ENCODE measurements at regions not wholly inside any gene's neighbourhood (a gene's known extent, or its start where the extent isn't known, plus 50 kb on each side); places are given as distances from the start of the nearest gene placed in this dataset.

DNA sequence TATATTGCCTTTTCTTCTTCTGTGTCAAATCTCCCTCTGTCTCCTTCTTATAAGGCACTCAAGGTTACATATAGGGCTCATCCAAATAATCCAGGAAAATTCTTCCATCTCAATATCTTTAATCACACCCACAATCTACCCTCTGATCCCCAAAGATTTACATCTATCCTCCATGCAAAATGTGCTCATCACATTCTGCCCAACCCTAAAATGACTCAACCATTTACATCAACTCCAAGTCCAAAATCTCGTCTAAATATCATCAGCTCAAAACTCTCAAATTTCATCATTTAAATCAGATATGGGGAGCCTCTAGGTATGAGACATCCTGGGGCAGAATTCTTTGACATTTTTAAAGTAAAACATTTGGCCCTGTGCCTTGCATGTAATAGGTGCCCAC is 1349.8 kb downstream of the SUCLG1 start:
- H3K9me3 ChIP-seq (replicated peaks; ENCODE audit: control insufficient read depth, insufficient read depth, low read length) = no peaks in the 10 kb centered on the region
- TF ChIP-seq YY1 (IDR thresholded peaks at IDR 0.05; ENCODE audit: low read depth, low read length) (no peak), POLR2AphosphoS5 (IDR thresholded peaks at IDR 0.05; ENCODE audit: low read length) (no peak)
- TF ChIP-seq, protein P1, sequence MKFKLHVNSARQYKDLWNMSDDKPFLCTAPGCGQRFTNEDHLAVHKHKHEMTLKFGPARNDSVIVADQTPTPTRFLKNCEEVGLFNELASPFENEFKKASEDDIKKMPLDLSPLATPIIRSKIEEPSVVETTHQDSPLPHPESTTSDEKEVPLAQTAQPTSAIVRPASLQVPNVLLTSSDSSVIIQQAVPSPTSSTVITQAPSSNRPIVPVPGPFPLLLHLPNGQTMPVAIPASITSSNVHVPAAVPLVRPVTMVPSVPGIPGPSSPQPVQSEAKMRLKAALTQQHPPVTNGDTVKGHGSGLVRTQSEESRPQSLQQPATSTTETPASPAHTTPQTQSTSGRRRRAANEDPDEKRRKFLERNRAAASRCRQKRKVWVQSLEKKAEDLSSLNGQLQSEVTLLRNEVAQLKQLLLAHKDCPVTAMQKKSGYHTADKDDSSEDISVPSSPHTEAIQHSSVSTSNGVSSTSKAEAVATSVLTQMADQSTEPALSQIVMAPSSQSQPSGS (IDR thresholded peaks at IDR 0.05; ENCODE audit: low read length) = no peak
- H3K4me2 ChIP-seq (ENCODE audit: control insufficient read depth, insufficient read depth) = no peak overlapping the region
- no peaks in the 10 kb centered on the region for H3K27me3 ChIP-seq (replicated peaks in 1 of 2; ENCODE audit: control insufficient read depth in 2 of 2, insufficient read depth in 2 of 2, low read length in 1 of 2)
- H3K4me1 ChIP-seq (ENCODE audit: control insufficient read depth, insufficient read depth, low read length) = no peaks in the 10 kb centered on the region
- CTCF ChIA-PET = no interaction called here
- no peaks in the 10 kb centered on the region for H4K20me1 ChIP-seq (ENCODE audit: control insufficient read depth, insufficient read depth)
- H3K27ac ChIP-seq (ENCODE audit: control insufficient read depth, insufficient read depth) = no peak overlapping the region
- WGBS (ENCODE audit: insufficient coverage, insufficient replicate concordance, low lambda C conversion rate, missing lambda C conversion rate) = 0% methylated on average over 1 of the region's 1 CpG
- DNase-seq (ENCODE audit: low read depth, low spot score) (no peak), FAIRE-seq (no peak), ATAC-seq (no peak)
- H3K4me3 ChIP-seq = no peak overlapping the region
- in situ Hi-C loops (cut with MboI) (no loop called here), intact Hi-C loops (cut with micrococcal nuclease; ENCODE audit: unreplicated experiment) (loop anchor here (10.0 kb wide), 1 partner anchor 276 kb away; no protein-coding TSS in a partner anchor)
- H3K36me3 ChIP-seq (ENCODE audit: control insufficient read depth in 2 of 2, insufficient read depth in 2 of 2, low read length in 1 of 2) = no peaks in the 10 kb centered on the region
- no peaks in the 10 kb centered on the region for H3K79me2 ChIP-seq (ENCODE audit: control insufficient read depth, insufficient read depth, low read length)
- RAD21 ChIA-PET (ENCODE audit: unreplicated experiment) = no interaction called here
- H2AFZ ChIP-seq (ENCODE audit: control insufficient read depth, low read depth, low read length) = no peak overlapping the region
- no peak overlapping the region for H3K9ac ChIP-seq (ENCODE audit: control insufficient read depth, insufficient read depth, low read length)
- POLR2A ChIA-PET = no interaction called here
- SMC1A ChIA-PET (ENCODE audit: uncharacterized antibody, unreplicated experiment) = no interaction called here
- BruUV-seq (replicated peaks) = no TSS peak

DNA sequence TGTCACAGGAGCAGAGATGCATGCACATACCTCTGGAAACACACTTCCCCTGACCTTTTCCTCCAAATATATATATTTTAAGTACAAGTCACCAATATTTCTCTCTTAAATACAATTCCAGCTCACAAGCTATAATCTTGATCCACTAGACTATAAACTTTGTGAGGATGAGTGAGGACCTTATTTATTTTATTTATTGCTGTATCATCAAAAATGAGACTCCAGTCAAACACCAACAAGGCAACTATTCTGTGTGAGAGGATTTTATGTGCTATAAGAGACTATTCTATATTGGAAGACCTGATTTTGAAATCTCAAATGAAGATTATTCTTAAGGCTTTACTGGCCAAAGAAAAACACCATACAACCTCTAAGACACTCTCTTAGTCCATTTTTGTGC is 1352.2 kb downstream of the SUCLG1 start:
- H4K20me1 ChIP-seq (ENCODE audit: control insufficient read depth, insufficient read depth) = no peaks in the 10 kb centered on the region
- RAD21 ChIA-PET (ENCODE audit: unreplicated experiment) = no interaction called here
- CTCF ChIA-PET = no interaction called here
- H2AFZ ChIP-seq (ENCODE audit: control insufficient read depth, low read depth, low read length) = no peak overlapping the region
- no peaks in the 10 kb centered on the region for H3K9me3 ChIP-seq (replicated peaks; ENCODE audit: control insufficient read depth, insufficient read depth, low read length)
- no peak for ATAC-seq
- no peak overlapping the region for H3K4me3 ChIP-seq
- H3K27me3 ChIP-seq (replicated peaks in 1 of 2; ENCODE audit: control insufficient read depth in 2 of 2, insufficient read depth in 2 of 2, low read length in 1 of 2) = no peaks in the 10 kb centered on the region
- no peaks in the 10 kb centered on the region for H3K4me1 ChIP-seq (ENCODE audit: control insufficient read depth, insufficient read depth, low read length)
- no peak overlapping the region for H3K4me2 ChIP-seq (ENCODE audit: control insufficient read depth, insufficient read depth)
- in situ Hi-C loops (cut with MboI) = no loop called here
- H3K79me2 ChIP-seq (ENCODE audit: control insufficient read depth, insufficient read depth, low read length) = no peaks in the 10 kb centered on the region
- DNase-seq (ENCODE audit: low read depth, low spot score) = no peak
- SMC1A ChIA-PET (ENCODE audit: uncharacterized antibody, unreplicated experiment) = no interaction called here
- no peak overlapping the region for H3K27ac ChIP-seq (ENCODE audit: control insufficient read depth, insufficient read depth)
- FAIRE-seq = no peak
- BruUV-seq (replicated peaks) = no TSS peak
- H3K9ac ChIP-seq (ENCODE audit: control insufficient read depth, insufficient read depth, low read length) = no peak overlapping the region
- H3K36me3 ChIP-seq (ENCODE audit: control insufficient read depth in 2 of 2, insufficient read depth in 2 of 2, low read length in 1 of 2) = no peaks in the 10 kb centered on the region
- intact Hi-C loops (cut with micrococcal nuclease; ENCODE audit: unreplicated experiment) = loop anchor here (10.0 kb wide), 1 partner anchor 278 kb away; no protein-coding TSS in a partner anchor
- POLR2A ChIA-PET = no interaction called here
- no peak for TF ChIP-seq NBN (IDR thresholded peaks at IDR 0.05)
- TF ChIP-seq, protein P2, sequence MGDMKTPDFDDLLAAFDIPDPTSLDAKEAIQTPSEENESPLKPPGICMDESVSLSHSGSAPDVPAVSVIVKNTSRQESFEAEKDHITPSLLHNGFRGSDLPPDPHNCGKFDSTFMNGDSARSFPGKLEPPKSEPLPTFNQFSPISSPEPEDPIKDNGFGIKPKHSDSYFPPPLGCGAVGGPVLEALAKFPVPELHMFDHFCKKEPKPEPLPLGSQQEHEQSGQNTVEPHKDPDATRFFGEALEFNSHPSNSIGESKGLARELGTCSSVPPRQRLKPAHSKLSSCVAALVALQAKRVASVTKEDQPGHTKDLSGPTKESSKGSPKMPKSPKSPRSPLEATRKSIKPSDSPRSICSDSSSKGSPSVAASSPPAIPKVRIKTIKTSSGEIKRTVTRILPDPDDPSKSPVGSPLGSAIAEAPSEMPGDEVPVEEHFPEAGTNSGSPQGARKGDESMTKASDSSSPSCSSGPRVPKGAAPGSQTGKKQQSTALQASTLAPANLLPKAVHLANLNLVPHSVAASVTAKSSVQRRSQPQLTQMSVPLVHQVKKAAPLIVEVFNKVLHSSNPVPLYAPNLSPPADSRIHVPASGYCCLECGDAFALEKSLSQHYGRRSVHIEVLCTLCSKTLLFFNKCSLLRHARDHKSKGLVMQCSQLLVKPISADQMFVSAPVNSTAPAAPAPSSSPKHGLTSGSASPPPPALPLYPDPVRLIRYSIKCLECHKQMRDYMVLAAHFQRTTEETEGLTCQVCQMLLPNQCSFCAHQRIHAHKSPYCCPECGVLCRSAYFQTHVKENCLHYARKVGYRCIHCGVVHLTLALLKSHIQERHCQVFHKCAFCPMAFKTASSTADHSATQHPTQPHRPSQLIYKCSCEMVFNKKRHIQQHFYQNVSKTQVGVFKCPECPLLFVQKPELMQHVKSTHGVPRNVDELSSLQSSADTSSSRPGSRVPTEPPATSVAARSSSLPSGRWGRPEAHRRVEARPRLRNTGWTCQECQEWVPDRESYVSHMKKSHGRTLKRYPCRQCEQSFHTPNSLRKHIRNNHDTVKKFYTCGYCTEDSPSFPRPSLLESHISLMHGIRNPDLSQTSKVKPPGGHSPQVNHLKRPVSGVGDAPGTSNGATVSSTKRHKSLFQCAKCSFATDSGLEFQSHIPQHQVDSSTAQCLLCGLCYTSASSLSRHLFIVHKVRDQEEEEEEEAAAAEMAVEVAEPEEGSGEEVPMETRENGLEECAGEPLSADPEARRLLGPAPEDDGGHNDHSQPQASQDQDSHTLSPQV (IDR thresholded peaks at IDR 0.05) = no peak
- TF ChIP-seq, protein P3, sequence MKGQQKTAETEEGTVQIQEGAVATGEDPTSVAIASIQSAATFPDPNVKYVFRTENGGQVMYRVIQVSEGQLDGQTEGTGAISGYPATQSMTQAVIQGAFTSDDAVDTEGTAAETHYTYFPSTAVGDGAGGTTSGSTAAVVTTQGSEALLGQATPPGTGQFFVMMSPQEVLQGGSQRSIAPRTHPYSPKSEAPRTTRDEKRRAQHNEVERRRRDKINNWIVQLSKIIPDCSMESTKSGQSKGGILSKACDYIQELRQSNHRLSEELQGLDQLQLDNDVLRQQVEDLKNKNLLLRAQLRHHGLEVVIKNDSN (IDR thresholded peaks at IDR 0.05; ENCODE audit: borderline replicate concordance, extremely low read length, insufficient read depth, low read depth, low read length) = no peak
- TF ChIP-seq SP1 (IDR thresholded peaks at IDR 0.05; ENCODE audit: low read depth, low read length) = no peak
